K562 (cell line): ENCODE measurements at regions not wholly inside any gene's neighbourhood (a gene's known extent, or its start where the extent isn't known, plus 50 kb on each side); places are given as distances from the start of the nearest gene placed in this dataset.

Experiments
- ATAC-seq: fragments of 200-7000 bp; cut with Tn5 transposase; 3 replicates; pipeline ENCODE4 v1.9.1; 2020; ENCODE audit warnings: moderate library complexity
- BruUV-seq: library from RNA; stranded (reverse); fragments of 400-500 nt; replicated peaks from 2 replicates; lab custom pipeline; 2021; lab: Mats Ljungman, UMichigan
- CTCF ChIA-PET: fragments of 300-600 bp; formaldehyde crosslinking; extraction: SDS; loops from one replicate; lab custom pipeline; 2021; ENCODE audit warnings: low intra/inter-chr PET ratio; lab: Yijun Ruan, JAX
- POLR2A ChIA-PET: fragments of 300-600, 350-650 bp; sonication (Branson Sonifier 250); formaldehyde crosslinking; extraction: SDS; loops from one replicate; lab custom pipeline; 2021; ENCODE audit warnings: antibody characterized with exemption, inconsistent platforms; lab: Yijun Ruan, JAX
- DNase-seq, 4 experiments: peaks; one replicate each; pipeline versions ENCODE4 v3.0.0 to v3.0.0-alpha.2; 2011 to 2018; ENCODE audit warnings: low spot score in 3 of 4, mixed read lengths in 3 of 4; ENCODE audit errors: extremely low read depth in 1 of 4
- FAIRE-seq: peaks from 2 replicates; lab custom pipeline; 2011; peaks lifted over from hg19 to GRCh38; lab: Jason Lieb, UNC
- H2AFZ ChIP-seq: 2 replicates; pipeline ENCODE4 v1.6.0; 2011; ENCODE audit warnings: low read depth, low read length, control low read depth, inconsistent platforms
- H3K27ac ChIP-seq: fragments of 200-600 bp; 3 replicates; pipeline ENCODE4 v1.8.0; 2011; ENCODE audit warnings: low read depth, mild to moderate bottlenecking, control low read depth, inconsistent platforms, low read length, moderate library complexity, mixed read lengths; ENCODE audit errors: extremely low read depth
- H3K27me3 ChIP-seq, 2 experiments: fragments of 300-600 bp in 1 of 2; 2 replicates in 1 of 2; 3 replicates in 1 of 2; pipeline versions ENCODE4 v1.6.0 to v1.8.0; 2011; ENCODE audit warnings: inconsistent platforms in 2 of 2, low read length in 2 of 2, mild to moderate bottlenecking in 1 of 2, mixed read lengths in 1 of 2, moderate library complexity in 1 of 2; ENCODE audit not compliant: control insufficient read depth in 2 of 2, insufficient read depth in 2 of 2
- H3K36me3 ChIP-seq: fragments of 300-600 bp; 3 replicates; pipeline ENCODE4 v1.8.0; 2011; ENCODE audit warnings: mild to moderate bottlenecking, low read length, inconsistent platforms; ENCODE audit not compliant: control insufficient read depth, insufficient read depth
- H3K4me1 ChIP-seq, 2 experiments: fragments of 200-600 bp in 1 of 2; replicated peaks in 1 of 2; 2 replicates in 1 of 2; 3 replicates in 1 of 2; pipeline versions ENCODE4 v1.5.1 to v1.8.0; 2011; ENCODE audit warnings: inconsistent platforms in 2 of 2, low read length in 2 of 2, mild to moderate bottlenecking in 1 of 2, mixed read lengths in 1 of 2, moderate library complexity in 1 of 2; ENCODE audit not compliant: control insufficient read depth in 2 of 2, insufficient read depth in 2 of 2
- H3K4me2 ChIP-seq: 2 replicates; pipeline ENCODE4 v1.6.1; 2011; ENCODE audit warnings: low read length, control low read depth, inconsistent platforms, mixed read lengths; ENCODE audit not compliant: insufficient read depth
- H3K4me3 ChIP-seq: fragments of 200-600 bp; sonication (generic), shearing (Covaris generic); 2 replicates; pipeline ENCODE4 v1.5.1; 2016; ENCODE audit warnings: control low read depth, inconsistent platforms
- H3K79me2 ChIP-seq: fragments of 200-600 bp; 3 replicates; pipeline ENCODE4 v1.8.0; 2011; ENCODE audit warnings: low read length, inconsistent platforms; ENCODE audit not compliant: control insufficient read depth, insufficient read depth
- H3K9ac ChIP-seq, 2 experiments: 2 replicates each; pipeline versions ENCODE4 v1.6.0 to v1.6.1; 2011; ENCODE audit warnings: low read depth in 2 of 2, low read length in 2 of 2, control low read depth in 1 of 2, inconsistent platforms in 1 of 2, mild to moderate bottlenecking in 1 of 2, mixed read lengths in 1 of 2; ENCODE audit not compliant: insufficient read depth in 1 of 2
- H3K9me1 ChIP-seq: one replicate; pipeline ENCODE4 v1.6.0; 2011; ENCODE audit warnings: inconsistent platforms, mild to moderate bottlenecking, low read length, moderate library complexity; ENCODE audit not compliant: control insufficient read depth, insufficient read depth
- H3K9me3 ChIP-seq: replicated peaks from 2 replicates; pipeline ENCODE4 v1.5.1; 2011; ENCODE audit warnings: low read depth, low read length, inconsistent platforms; ENCODE audit not compliant: control insufficient read depth, insufficient read depth
- H4K20me1 ChIP-seq: replicated peaks from 2 replicates; pipeline ENCODE4 v1.6.1; 2011; ENCODE audit warnings: low read length, inconsistent platforms, mixed read lengths; ENCODE audit not compliant: control insufficient read depth, insufficient read depth
- HDAC6 ChIP-seq: IDR thresholded peaks from 2 replicates; pipeline ENCODE4 v1.6.1; 2012; ENCODE audit warnings: low read depth, mild to moderate bottlenecking, control low read depth, inconsistent platforms, low read length, moderate library complexity
- HMGN3 ChIP-seq: IDR thresholded peaks from 2 replicates; pipeline ENCODE4 v1.6.1; 2011; ENCODE audit warnings: borderline replicate concordance, low read depth, mild to moderate bottlenecking, mixed read lengths, low read length; ENCODE audit not compliant: insufficient read length; ENCODE audit errors: extremely low read depth
- MED1 ChIP-seq: sonication (generic); formaldehyde crosslinking; IDR thresholded peaks from 2 replicates; pipeline ENCODE4 v1.8.1; 2023; ENCODE audit warnings: missing genetic modification reagents, borderline replicate concordance
- RFX1 ChIP-seq: fragments of 450-650 bp; IDR thresholded peaks from 2 replicates; pipeline ENCODE4 v1.6.1; 2016; ENCODE audit warnings: mild to moderate bottlenecking, moderate library complexity
- ZNF140 ChIP-seq: fragments of 250-450 bp; sonication (Bioruptor Pico); IDR thresholded peaks from 2 replicates; pipeline ENCODE4 v1.8.0; 2021; ENCODE audit warnings: moderate library complexity, mild to moderate bottlenecking, inconsistent platforms
- ZNF197 ChIP-seq: fragments of 200-800 bp; sonication (Bioruptor generic); IDR thresholded peaks from 2 replicates; pipeline ENCODE4 v1.6.1; 2016; ENCODE audit warnings: low read depth, missing genetic modification characterization, missing compliant biosample characterization
- whole genome bisulfite sequencing: fragments of 100-300 bp; shearing (Covaris generic); methylation state at CpG from one replicate; pipeline ENCODE4 v1.1.6; 2016; ENCODE audit warnings: low coverage, mixed read lengths; ENCODE audit not compliant: insufficient coverage; ENCODE audit errors: missing lambda C conversion rate; 5-methylcytosine and 5-hydroxymethylcytosine counted together
- in situ Hi-C: fragments of 300-500 bp; cut with MboI; formaldehyde crosslinking; loops from 4 replicates; pipeline ENCODE4 v1.15.0; 2018; ENCODE audit warnings: inconsistent platforms, mixed read lengths
- intact Hi-C: fragments of 100-400 bp; cut with micrococcal nuclease; formaldehyde crosslinking; loops from 2 replicates; pipeline ENCODE4 v1.14.2; 2022
- TF ChIP-seq, protein P1 (sequence below), 2 experiments: fragments of 450-650 bp; IDR thresholded peaks; 2 replicates each; pipeline ENCODE4 v1.6.1; 2016; ENCODE audit warnings: mild to moderate bottlenecking in 2 of 2, borderline replicate concordance in 1 of 2, low read depth in 1 of 2, moderate library complexity in 1 of 2

DNA sequence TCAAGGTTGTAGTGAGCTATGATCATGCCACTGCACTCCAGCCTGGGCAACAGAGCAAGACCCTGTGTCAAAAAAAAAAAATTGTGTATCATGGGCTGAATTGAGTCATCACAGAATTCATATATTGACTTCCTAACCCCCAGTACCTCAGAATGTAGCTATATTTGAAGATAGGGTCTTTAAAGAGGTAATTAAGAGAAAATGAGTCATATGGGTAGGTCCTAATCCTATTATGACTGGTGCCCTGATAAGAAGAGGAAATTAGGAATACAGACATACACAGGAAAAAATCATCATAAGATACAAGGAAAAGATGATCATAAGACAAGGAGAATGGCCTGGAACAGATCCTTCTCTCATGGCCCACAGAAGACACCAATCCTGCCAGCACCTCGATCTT, 466.4 kb upstream of the ACVR2A start:
- H3K9ac ChIP-seq = no peak overlapping the region
- BruUV-seq = no TSS peak
- no peaks in the 10 kb centered on the region for H3K27me3 ChIP-seq
- 0% methylated on average over 1 of the region's 1 CpG for WGBS
- no peaks in the 10 kb centered on the region for H3K79me2 ChIP-seq
- H3K27ac ChIP-seq = no peak overlapping the region
- no peaks in the 10 kb centered on the region for H3K9me1 ChIP-seq
- H4K20me1 ChIP-seq = no peaks in the 10 kb centered on the region
- no peak overlapping the region for H2AFZ ChIP-seq
- H3K36me3 ChIP-seq = no peaks in the 10 kb centered on the region
- in situ Hi-C loops (no loop called here), intact Hi-C loops (no loop called here)
- ChIA-PET CTCF (no interaction called here), POLR2A (no interaction called here)
- H3K4me1 ChIP-seq = no peaks in the 10 kb centered on the region
- ATAC-seq (no peak), FAIRE-seq (no peak), DNase-seq (no peak)
- H3K9me3 ChIP-seq = no peaks in the 10 kb centered on the region
- no peak overlapping the region for H3K4me3 ChIP-seq
- H3K4me2 ChIP-seq = no peak overlapping the region
- TF ChIP-seq ZNF140 (CRISPR knock-in tag) = no peak
- TF ChIP-seq MED1 (CRISPR knock-in tag) = no peak
- no peak for TF ChIP-seq RFX1
- no peak for TF ChIP-seq HDAC6
- TF ChIP-seq, protein P1, sequence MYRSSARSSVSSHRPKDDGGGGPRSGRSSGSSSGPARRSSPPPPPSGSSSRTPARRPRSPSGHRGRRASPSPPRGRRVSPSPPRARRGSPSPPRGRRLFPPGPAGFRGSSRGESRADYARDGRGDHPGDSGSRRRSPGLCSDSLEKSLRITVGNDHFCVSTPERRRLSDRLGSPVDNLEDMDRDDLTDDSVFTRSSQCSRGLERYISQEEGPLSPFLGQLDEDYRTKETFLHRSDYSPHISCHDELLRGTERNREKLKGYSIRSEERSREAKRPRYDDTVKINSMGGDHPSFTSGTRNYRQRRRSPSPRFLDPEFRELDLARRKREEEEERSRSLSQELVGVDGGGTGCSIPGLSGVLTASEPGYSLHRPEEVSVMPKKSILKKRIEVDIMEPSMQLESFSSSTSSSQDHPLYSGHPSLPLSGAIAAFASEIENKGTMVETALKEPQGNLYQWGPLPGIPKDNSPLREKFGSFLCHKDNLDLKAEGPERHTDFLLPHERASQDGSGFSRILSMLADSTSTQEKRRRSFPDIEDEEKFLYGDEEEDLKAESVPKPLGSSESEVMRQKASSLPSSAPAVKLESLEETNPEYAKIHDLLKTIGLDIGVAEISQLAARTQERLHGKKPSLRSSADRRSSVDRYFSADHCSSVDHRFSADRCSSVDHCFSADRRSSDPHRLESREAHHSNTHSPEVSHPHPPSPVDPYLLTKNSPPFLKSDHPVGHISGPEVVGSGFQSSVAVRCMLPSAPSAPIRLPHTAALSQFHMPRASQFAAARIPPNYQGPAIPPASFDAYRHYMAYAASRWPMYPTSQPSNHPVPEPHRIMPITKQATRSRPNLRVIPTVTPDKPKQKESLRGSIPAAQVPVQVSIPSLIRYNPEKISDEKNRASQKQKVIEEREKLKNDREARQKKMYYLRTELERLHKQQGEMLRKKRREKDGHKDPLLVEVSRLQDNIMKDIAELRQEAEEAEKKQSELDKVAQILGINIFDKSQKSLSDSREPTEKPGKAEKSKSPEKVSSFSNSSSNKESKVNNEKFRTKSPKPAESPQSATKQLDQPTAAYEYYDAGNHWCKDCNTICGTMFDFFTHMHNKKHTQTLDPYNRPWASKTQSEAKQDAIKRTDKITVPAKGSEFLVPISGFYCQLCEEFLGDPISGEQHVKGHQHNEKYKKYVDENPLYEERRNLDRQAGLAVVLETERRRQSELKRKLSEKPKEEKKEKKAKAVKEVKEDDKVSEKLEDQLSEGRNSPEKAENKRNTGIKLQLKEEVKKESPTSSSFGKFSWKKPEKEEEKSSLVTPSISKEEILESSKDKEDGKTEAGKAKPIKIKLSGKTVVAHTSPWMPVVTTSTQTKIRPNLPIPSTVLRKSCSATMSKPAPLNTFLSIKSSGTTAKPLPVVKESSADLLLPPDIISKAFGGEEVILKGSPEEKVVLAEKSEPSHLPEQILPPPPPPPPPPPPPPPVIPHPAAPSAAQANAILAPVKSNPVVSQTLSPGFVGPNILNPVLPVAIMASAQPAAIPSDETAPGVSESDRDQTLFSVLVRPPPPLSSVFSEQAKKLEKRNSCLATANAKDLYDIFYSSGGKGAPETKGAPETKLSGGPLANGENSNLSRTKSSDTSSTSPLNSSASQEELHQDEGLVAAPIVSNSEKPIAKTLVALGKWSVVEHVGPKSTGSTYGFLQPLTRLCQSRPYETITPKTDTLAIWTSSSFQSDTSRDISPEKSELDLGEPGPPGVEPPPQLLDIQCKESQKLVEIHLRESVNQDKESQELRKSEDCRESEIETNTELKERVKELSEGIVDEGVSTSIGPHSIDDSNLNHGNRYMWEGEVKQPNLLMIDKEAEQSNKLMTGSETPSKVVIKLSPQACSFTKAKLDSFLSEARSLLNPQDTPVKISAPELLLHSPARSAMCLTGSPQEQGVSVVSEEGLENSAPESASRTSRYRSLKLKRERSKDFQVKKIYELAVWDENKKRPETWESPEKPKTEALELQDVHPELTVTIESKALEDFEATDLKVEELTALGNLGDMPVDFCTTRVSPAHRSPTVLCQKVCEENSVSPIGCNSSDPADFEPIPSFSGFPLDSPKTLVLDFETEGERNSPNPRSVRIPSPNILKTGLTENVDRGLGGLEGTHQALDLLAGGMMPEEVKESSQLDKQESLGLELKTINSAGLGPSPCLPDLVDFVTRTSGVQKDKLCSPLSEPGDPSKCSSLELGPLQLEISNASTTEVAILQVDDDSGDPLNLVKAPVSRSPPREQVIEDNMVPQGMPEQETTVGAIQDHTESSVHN (IDR thresholded peaks at IDR 0.05; ENCODE audit: borderline replicate concordance in 1 of 2, low read depth in 1 of 2) = no peak
- TF ChIP-seq HMGN3 = no peak
- no peak for TF ChIP-seq ZNF197 (CRISPR knock-in tag)
